ENCODE measurements at regions not wholly inside any gene's neighbourhood (a gene's known extent, or its start where the extent isn't known, plus 50 kb on each side); places are given as distances from the start of the nearest gene placed in this dataset.

- no peak for DNase-seq
- Histone ChIP-seq H3K36me3 (no peaks in the 10 kb centered on the region), H3K9me3 (no peaks in the 10 kb centered on the region), H3K27ac (no peak overlapping the region), H3K4me3 (no peak overlapping the region), H3K27me3 (no peaks in the 10 kb centered on the region), H3K4me1 (no peaks in the 10 kb centered on the region)
- TF ChIP-seq POLR2A (IDR thresholded peaks at IDR 0.05) (no peak), POLR2AphosphoS5 (IDR thresholded peaks at IDR 0.05) (no peak), EP300 (IDR thresholded peaks at IDR 0.05) (no peak)
- TF ChIP-seq, protein P1, sequence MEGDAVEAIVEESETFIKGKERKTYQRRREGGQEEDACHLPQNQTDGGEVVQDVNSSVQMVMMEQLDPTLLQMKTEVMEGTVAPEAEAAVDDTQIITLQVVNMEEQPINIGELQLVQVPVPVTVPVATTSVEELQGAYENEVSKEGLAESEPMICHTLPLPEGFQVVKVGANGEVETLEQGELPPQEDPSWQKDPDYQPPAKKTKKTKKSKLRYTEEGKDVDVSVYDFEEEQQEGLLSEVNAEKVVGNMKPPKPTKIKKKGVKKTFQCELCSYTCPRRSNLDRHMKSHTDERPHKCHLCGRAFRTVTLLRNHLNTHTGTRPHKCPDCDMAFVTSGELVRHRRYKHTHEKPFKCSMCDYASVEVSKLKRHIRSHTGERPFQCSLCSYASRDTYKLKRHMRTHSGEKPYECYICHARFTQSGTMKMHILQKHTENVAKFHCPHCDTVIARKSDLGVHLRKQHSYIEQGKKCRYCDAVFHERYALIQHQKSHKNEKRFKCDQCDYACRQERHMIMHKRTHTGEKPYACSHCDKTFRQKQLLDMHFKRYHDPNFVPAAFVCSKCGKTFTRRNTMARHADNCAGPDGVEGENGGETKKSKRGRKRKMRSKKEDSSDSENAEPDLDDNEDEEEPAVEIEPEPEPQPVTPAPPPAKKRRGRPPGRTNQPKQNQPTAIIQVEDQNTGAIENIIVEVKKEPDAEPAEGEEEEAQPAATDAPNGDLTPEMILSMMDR (IDR thresholded peaks at IDR 0.05): no peak
- WGBS, 2 donors: 43 to 98% methylated on average over 2 of the region's 2 CpGs
- intact Hi-C loops (cut with DNase I): no loop called here
These were observed 372.2 kb upstream of the CDH5 start for GRCh38 chr16:65994291-65994690.

GRCh38 chr16:65991149-65991701 is 375.3 kb upstream of the CDH5 start:
- H3K27me3 ChIP-seq: no peaks in the 10 kb centered on the region
- no peak for TF ChIP-seq EP300 (IDR thresholded peaks at IDR 0.05)
- no peak for TF ChIP-seq POLR2AphosphoS5 (IDR thresholded peaks at IDR 0.05)
- TF ChIP-seq, protein P1 (IDR thresholded peaks at IDR 0.05): no peak
- no peak for TF ChIP-seq POLR2A (IDR thresholded peaks at IDR 0.05)
- H3K4me1 ChIP-seq: no peaks in the 10 kb centered on the region
- no peak for DNase-seq
- H3K36me3 ChIP-seq: no peaks in the 10 kb centered on the region
- no peaks in the 10 kb centered on the region for H3K9me3 ChIP-seq
- 70 to 77% methylated on average over 1 of the region's 1 CpG for WGBS, 2 donors
- intact Hi-C loops (cut with DNase I): no loop called here
- H3K4me3 ChIP-seq: no peak overlapping the region
- no peak overlapping the region for H3K27ac ChIP-seq

- TF ChIP-seq EP300 (IDR thresholded peaks at IDR 0.05): no peak
- TF ChIP-seq, protein P1 (IDR thresholded peaks at IDR 0.05): no peak
- no peak for TF ChIP-seq POLR2AphosphoS5 (IDR thresholded peaks at IDR 0.05)
- no peak for TF ChIP-seq POLR2A (IDR thresholded peaks at IDR 0.05)
- no peak for DNase-seq
- Histone ChIP-seq H3K4me3 (no peak overlapping the region), H3K36me3 (no peaks in the 10 kb centered on the region), H3K9me3 (no peaks in the 10 kb centered on the region), H3K27me3 (no peaks in the 10 kb centered on the region), H3K27ac (no peak overlapping the region), H3K4me1 (no peaks in the 10 kb centered on the region)
- 63 to 77% methylated on average over 5 of the region's 5 CpGs for WGBS, 2 donors
- intact Hi-C loops (cut with DNase I): no loop called here
These were observed 376.5 kb upstream of the CDH5 start for GRCh38 chr16:65989861-65990604.

DNA sequence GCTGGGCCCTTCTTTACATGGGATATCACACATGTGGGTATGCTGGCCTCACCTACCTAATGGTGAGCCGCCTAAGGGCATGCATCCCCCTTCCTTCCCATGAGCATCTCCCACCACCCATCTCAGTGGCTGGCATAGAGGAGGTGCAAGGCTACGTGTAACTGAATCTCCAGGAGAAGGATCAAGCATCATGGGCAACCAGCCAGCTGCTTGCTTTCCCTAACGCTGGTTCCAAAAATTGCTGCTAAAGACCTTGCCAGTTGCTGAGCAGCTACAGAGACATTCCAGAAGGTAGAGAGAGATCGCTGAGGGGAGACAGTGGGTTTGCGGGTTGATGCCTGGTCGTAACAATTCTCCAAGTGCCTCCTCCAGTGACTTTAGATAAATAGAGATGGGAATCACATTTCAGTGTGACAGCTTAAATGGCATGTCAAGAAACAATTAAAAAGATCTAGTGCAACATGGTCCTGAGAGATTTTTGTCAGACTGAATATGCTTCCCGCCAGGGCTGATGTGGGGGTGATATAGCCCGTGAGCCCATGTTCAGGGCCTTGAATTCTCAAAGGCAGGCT is 378.4 kb upstream of the CDH5 start:
- no peak overlapping the region for H3K27ac ChIP-seq
- H3K9me3 ChIP-seq: no peaks in the 10 kb centered on the region
- DNase-seq: no peak
- H3K27me3 ChIP-seq: no peaks in the 10 kb centered on the region
- intact Hi-C loops (cut with DNase I): no loop called here
- no peaks in the 10 kb centered on the region for H3K36me3 ChIP-seq
- TF ChIP-seq, protein P1 (IDR thresholded peaks at IDR 0.05): no peak
- TF ChIP-seq POLR2AphosphoS5 (IDR thresholded peaks at IDR 0.05) (no peak), EP300 (IDR thresholded peaks at IDR 0.05) (no peak), POLR2A (IDR thresholded peaks at IDR 0.05) (no peak)
- H3K4me1 ChIP-seq: no peaks in the 10 kb centered on the region
- 74 to 82% methylated on average over 8 of the region's 8 CpGs for WGBS, 2 donors
- H3K4me3 ChIP-seq: no peak overlapping the region
